Colonic mucosa (tissue), 4 donors: ENCODE measurements at regions not wholly inside any gene's neighbourhood (a gene's known extent, or its start where the extent isn't known, plus 50 kb on each side); places are given as distances from the start of the nearest gene placed in this dataset.

Source experiments
- DNase-seq: peaks from one replicate; pipeline ENCODE4 v3.0.0-alpha.2; 2020
- H3K27ac ChIP-seq: fragments of 200-600 bp; one replicate; pipeline ENCODE4 v1.8.0; 2021
- H3K27me3 ChIP-seq: fragments of 200-600 bp; one replicate; pipeline ENCODE4 v1.8.0; 2021
- H3K36me3 ChIP-seq: fragments of 200-600 bp; one replicate; pipeline ENCODE4 v1.8.0; 2021
- H3K4me1 ChIP-seq: fragments of 200-600 bp; one replicate; pipeline ENCODE4 v1.8.0; 2021; ENCODE audit warnings: mild to moderate bottlenecking
- H3K4me3 ChIP-seq: fragments of 200-600 bp; one replicate; pipeline ENCODE4 v1.8.0; 2021
- H3K9ac ChIP-seq, 2 donors: one replicate each; pipeline ENCODE4 v1.7.0; 2013; ENCODE audit warnings: control low read depth in 2 of 2, low read depth in 2 of 2, low read length in 2 of 2
- H3K9me3 ChIP-seq: fragments of 200-600 bp; one replicate; pipeline ENCODE4 v1.8.0; 2021
- CTCF ChIP-seq: fragments of 200-600 bp; IDR thresholded peaks from one replicate; pipeline ENCODE4 v1.8.0; 2022; ENCODE audit warnings: antibody characterized with exemption, mild to moderate bottlenecking
- intact Hi-C: fragments of 100-400 bp; cut with DNase I; formaldehyde crosslinking; loops from one replicate; pipeline ENCODE4 v1.14.1; 2022
- donor health status: healthy.
- donor health status: DM: no; HTN: no; CAD: no.
- donor health status: DM: no; HTN: no; CAD: no.

- Histone ChIP-seq H3K36me3 (no peaks in the 10 kb centered on the region), H3K9ac (no peak overlapping the region), H3K9me3 (no peaks in the 10 kb centered on the region), H3K4me3 (no peak overlapping the region), H3K27me3 (no peaks in the 10 kb centered on the region), H3K27ac (no peak overlapping the region), H3K4me1 (no peaks in the 10 kb centered on the region)
- TF ChIP-seq CTCF: no peak
- intact Hi-C loops: no loop called here
- no peak for DNase-seq
Observed at GRCh38 chr7:14954035-14954434, 51.5 kb upstream of the DGKB start.
